ENCODE measurements at regions not wholly inside any gene's neighbourhood (a gene's known extent, or its start where the extent isn't known, plus 50 kb on each side); places are given as distances from the start of the nearest gene placed in this dataset.
"Not testable (repeated sequence)": the region's sequence is repeated elsewhere in the genome, so short reads cannot be mapped to it uniquely, and the experiment has no call there.

GRCh38 chr2:234898534-234899053 is 53.2 kb upstream of the SH3BP4 start:
- no peak for DNase-seq (ENCODE audit: low spot score)

- DNase-seq (ENCODE audit: low spot score), result not testable (repeated sequence)
These were observed 63.4 kb upstream of the SH3BP4 start for GRCh38 chr2:234888442-234888841.

GRCh38 chr2:234887195-234887594 is 64.6 kb upstream of the SH3BP4 start:
- no peak for DNase-seq (ENCODE audit: low spot score)

GRCh38 chr2:234885886-234886285 is 65.9 kb upstream of the SH3BP4 start:
- DNase-seq (ENCODE audit: low spot score), result no peak

- DNase-seq (ENCODE audit: low spot score), result no peak
These were observed 66.7 kb upstream of the SH3BP4 start for GRCh38 chr2:234885118-234885517.

GRCh38 chr2:234884591-234884990 is 67.2 kb upstream of the SH3BP4 start:
- no peak for DNase-seq (ENCODE audit: low spot score)

GRCh38 chr2:234881413-234882241 is 70.2 kb upstream of the SH3BP4 start:
- DNase-seq (ENCODE audit: low spot score), result peak; percentile 94

- no peak for DNase-seq (ENCODE audit: low spot score)
These were observed 71.1 kb upstream of the SH3BP4 start for GRCh38 chr2:234880551-234881211.

GRCh38 chr2:234879671-234880455 is 72.0 kb upstream of the SH3BP4 start:
- DNase-seq (ENCODE audit: low spot score), result no peak

- DNase-seq (ENCODE audit: low spot score), result not testable (repeated sequence)
These were observed 75.2 kb upstream of the SH3BP4 start for GRCh38 chr2:234876621-234877020.

GRCh38 chr2:234874347-234875046 is 77.3 kb upstream of the SH3BP4 start:
- DNase-seq (ENCODE audit: low spot score), result no peak

GRCh38 chr2:234873828-234874173 is 78.0 kb upstream of the SH3BP4 start:
- DNase-seq (ENCODE audit: low spot score), result no peak

- no peak for DNase-seq (ENCODE audit: low spot score)
These were observed 78.6 kb upstream of the SH3BP4 start for GRCh38 chr2:234873103-234873827.

- DNase-seq (ENCODE audit: low spot score), result no peak
These were observed 81.8 kb upstream of the SH3BP4 start for GRCh38 chr2:234869969-234870368.

- no peak for DNase-seq (ENCODE audit: low spot score)
These were observed 82.7 kb upstream of the SH3BP4 start for GRCh38 chr2:234869164-234869563.

GRCh38 chr2:234867882-234868285 is 83.9 kb upstream of the SH3BP4 start:
- no peak for DNase-seq (ENCODE audit: low spot score)

- no peak for DNase-seq (ENCODE audit: low spot score)
These were observed 86.2 kb upstream of the SH3BP4 start for GRCh38 chr2:234865586-234865985.

- no peak for DNase-seq (ENCODE audit: low spot score)
These were observed 86.8 kb upstream of the SH3BP4 start for GRCh38 chr2:234865040-234865439.

GRCh38 chr2:234864506-234864905 is 87.3 kb upstream of the SH3BP4 start:
- no peak for DNase-seq (ENCODE audit: low spot score)

- peak; percentile 97 for DNase-seq (ENCODE audit: low spot score)
These were observed 88.5 kb upstream of the SH3BP4 start for GRCh38 chr2:234863043-234863934.
